Keratinocyte (primary cell): ENCODE measurements at regions not wholly inside any gene's neighbourhood (a gene's known extent, or its start where the extent isn't known, plus 50 kb on each side); places are given as distances from the start of the nearest gene placed in this dataset.

ENCODE experiments used
- DNase-seq: peaks from one replicate; pipeline ENCODE4 v3.0.0-alpha.2; 2011; ENCODE audit warnings: low read depth, missing footprints, low spot score
- FAIRE-seq: peaks from 2 replicates; lab custom pipeline; 2011; peaks lifted over from hg19 to GRCh38; lab: Jason Lieb, UNC
- H2AFZ ChIP-seq: 2 replicates; pipeline ENCODE4 v1.6.0; 2012; ENCODE audit warnings: low read length, control low read depth, inconsistent platforms; ENCODE audit not compliant: control insufficient read depth
- H3K27ac ChIP-seq: 2 replicates; pipeline ENCODE4 v1.5.1; 2011; ENCODE audit warnings: low read length; ENCODE audit not compliant: control insufficient read depth, insufficient read depth
- H3K27me3 ChIP-seq: 3 replicates; pipeline ENCODE4 v1.6.0; 2011; ENCODE audit warnings: low read length; ENCODE audit not compliant: control insufficient read depth, insufficient read depth; ENCODE audit errors: extremely low read depth
- H3K36me3 ChIP-seq, 2 experiments: 2 replicates in 1 of 2; 3 replicates in 1 of 2; pipeline ENCODE4 v1.5.1; 2011; ENCODE audit warnings: low read length in 2 of 2, mild to moderate bottlenecking in 1 of 2; ENCODE audit not compliant: control insufficient read depth in 2 of 2, insufficient read depth in 2 of 2; ENCODE audit errors: extremely low read depth in 1 of 2
- H3K4me1 ChIP-seq: 3 replicates; pipeline ENCODE4 v1.5.1; 2011; ENCODE audit warnings: low read length; ENCODE audit not compliant: control insufficient read depth, insufficient read depth; ENCODE audit errors: extremely low read depth
- H3K4me2 ChIP-seq: 3 replicates; pipeline ENCODE4 v1.6.0; 2011; ENCODE audit warnings: low read depth, low read length; ENCODE audit not compliant: control insufficient read depth, insufficient read depth; ENCODE audit errors: extremely low read depth
- H3K4me3 ChIP-seq, 3 experiments: fragments of 200-600 bp in 1 of 3; sonication (generic) in 1 of 3; 2 replicates in 2 of 3; 3 replicates in 1 of 3; pipeline ENCODE4 v1.5.1; 2011 to 2016; ENCODE audit warnings: low read length in 3 of 3, mild to moderate bottlenecking in 3 of 3, control low read depth in 2 of 3, inconsistent platforms in 1 of 3, low read depth in 1 of 3, mixed read lengths in 1 of 3, mixed run types in 1 of 3, moderate library complexity in 1 of 3; ENCODE audit not compliant: control insufficient read depth in 2 of 3, insufficient read depth in 2 of 3; ENCODE audit errors: extremely low read depth in 1 of 3
- H3K79me2 ChIP-seq: 2 replicates; pipeline ENCODE4 v1.6.0; 2012; ENCODE audit warnings: low read length; ENCODE audit not compliant: control insufficient read depth, insufficient read depth
- H3K9ac ChIP-seq: 3 replicates; pipeline ENCODE4 v1.6.0; 2011; ENCODE audit warnings: low read length; ENCODE audit not compliant: control insufficient read depth, insufficient read depth; ENCODE audit errors: extremely low read depth
- H3K9me1 ChIP-seq: 3 replicates; pipeline ENCODE4 v1.6.0; 2011; ENCODE audit warnings: low read length; ENCODE audit not compliant: control insufficient read depth, insufficient read depth; ENCODE audit errors: extremely low read depth
- H3K9me3 ChIP-seq: 2 replicates; pipeline ENCODE4 v1.5.1; 2012; ENCODE audit warnings: low read depth, low read length; ENCODE audit not compliant: control insufficient read depth
- H4K20me1 ChIP-seq: 3 replicates; pipeline ENCODE4 v1.6.0; 2011; ENCODE audit warnings: low read length; ENCODE audit not compliant: control insufficient read depth, insufficient read depth; ENCODE audit errors: extremely low read depth
- EZH2 ChIP-seq: IDR thresholded peaks from one replicate; pipeline ENCODE4 v1.6.1; 2012; ENCODE audit warnings: inconsistent platforms, mild to moderate bottlenecking, low read length, moderate library complexity
- dilution Hi-C: fragments of 300-500 bp; cut with MboI; formaldehyde crosslinking; loops from one replicate; pipeline ENCODE4 v1.7.0; 2020; ENCODE audit warnings: low sequenced_read_pairs; ENCODE audit not compliant: extremely low pct_ligation_motif_present
- TF ChIP-seq, protein P1 (sequence below), 3 experiments: IDR thresholded peaks in 1 of 3; conservative IDR thresholded peaks in 1 of 3; optimal IDR thresholded peaks in 1 of 3; 2 replicates in 2 of 3; 3 replicates in 1 of 3; pipeline versions ENCODE3 to v1.5.1; 2011; ENCODE audit warnings: low read length in 3 of 3, mild to moderate bottlenecking in 3 of 3, moderate library complexity in 2 of 3, control low read depth in 1 of 3, inconsistent platforms in 1 of 3; ENCODE audit not compliant: insufficient read depth in 2 of 3; ENCODE audit errors: extremely low read depth in 1 of 3

DNA sequence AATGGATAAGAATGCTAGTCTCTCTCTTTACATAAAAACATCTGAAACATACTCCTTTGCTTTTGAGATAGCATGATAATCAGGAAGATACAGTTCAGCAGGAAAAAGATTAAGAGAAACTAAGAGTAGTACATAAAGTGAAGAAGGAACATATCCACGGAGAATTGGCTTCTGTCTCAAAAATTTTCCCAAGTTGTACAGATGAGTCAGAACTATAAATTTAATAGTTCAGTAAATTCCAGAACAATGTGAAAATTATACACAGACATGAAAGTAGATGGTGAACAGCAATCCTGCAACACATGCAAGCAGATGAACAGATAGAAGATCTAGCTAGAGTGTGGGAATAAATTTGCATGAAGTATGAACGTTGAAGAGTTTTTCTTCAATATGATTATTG lies 691.4 kb upstream of the RIOK2 start:
- no peaks in the 10 kb centered on the region for H4K20me1 ChIP-seq
- H3K9ac ChIP-seq, result no peak overlapping the region
- H3K79me2 ChIP-seq, result no peaks in the 10 kb centered on the region
- H3K9me3 ChIP-seq, result no peaks in the 10 kb centered on the region
- H2AFZ ChIP-seq, result peak overlapping the region; percentile 62
- FAIRE-seq, result no peak
- H3K4me1 ChIP-seq, result no peaks in the 10 kb centered on the region
- no peak overlapping the region for H3K4me3 ChIP-seq
- H3K9me1 ChIP-seq, result no peaks in the 10 kb centered on the region
- dilution Hi-C loops, result no loop called here
- DNase-seq, result no peak
- H3K27me3 ChIP-seq, result no peaks in the 10 kb centered on the region
- H3K27ac ChIP-seq, result no peak overlapping the region
- TF ChIP-seq EZH2, result no peak
- TF ChIP-seq, protein P1, sequence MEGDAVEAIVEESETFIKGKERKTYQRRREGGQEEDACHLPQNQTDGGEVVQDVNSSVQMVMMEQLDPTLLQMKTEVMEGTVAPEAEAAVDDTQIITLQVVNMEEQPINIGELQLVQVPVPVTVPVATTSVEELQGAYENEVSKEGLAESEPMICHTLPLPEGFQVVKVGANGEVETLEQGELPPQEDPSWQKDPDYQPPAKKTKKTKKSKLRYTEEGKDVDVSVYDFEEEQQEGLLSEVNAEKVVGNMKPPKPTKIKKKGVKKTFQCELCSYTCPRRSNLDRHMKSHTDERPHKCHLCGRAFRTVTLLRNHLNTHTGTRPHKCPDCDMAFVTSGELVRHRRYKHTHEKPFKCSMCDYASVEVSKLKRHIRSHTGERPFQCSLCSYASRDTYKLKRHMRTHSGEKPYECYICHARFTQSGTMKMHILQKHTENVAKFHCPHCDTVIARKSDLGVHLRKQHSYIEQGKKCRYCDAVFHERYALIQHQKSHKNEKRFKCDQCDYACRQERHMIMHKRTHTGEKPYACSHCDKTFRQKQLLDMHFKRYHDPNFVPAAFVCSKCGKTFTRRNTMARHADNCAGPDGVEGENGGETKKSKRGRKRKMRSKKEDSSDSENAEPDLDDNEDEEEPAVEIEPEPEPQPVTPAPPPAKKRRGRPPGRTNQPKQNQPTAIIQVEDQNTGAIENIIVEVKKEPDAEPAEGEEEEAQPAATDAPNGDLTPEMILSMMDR (optimal IDR thresholded peaks at IDR 0.05 in 1 of 3, IDR thresholded peaks at IDR 0.05 in 1 of 3, conservative IDR thresholded peaks at IDR 0.05 in 1 of 3; ENCODE audit: extremely low read depth in 1 of 3, insufficient read depth in 2 of 3, low read length in 3 of 3), result no peak
- no peaks in the 10 kb centered on the region for H3K36me3 ChIP-seq
- H3K4me2 ChIP-seq, result no peak overlapping the region

DNA sequence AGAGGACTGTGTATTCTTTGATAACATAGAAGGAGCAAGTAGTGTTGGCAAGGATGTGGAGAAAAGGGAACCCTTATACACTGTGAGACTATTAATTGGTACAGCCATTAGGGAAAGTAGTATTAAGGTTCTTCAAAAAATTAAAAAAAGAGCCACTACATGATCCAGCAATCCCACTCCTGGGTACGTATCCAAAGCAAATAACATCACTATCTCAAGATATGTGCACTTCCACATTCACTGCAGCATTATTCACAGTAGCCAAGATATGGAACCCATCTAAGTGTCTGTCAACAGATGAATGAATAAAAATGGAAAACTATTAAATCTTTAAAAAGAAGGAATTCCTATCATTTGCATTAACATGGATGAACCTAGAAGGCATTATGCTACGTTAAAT lies 693.2 kb upstream of the RIOK2 start:
- H2AFZ ChIP-seq, result no peak overlapping the region
- no peak overlapping the region for H3K4me2 ChIP-seq
- no peaks in the 10 kb centered on the region for H3K36me3 ChIP-seq
- no peaks in the 10 kb centered on the region for H3K79me2 ChIP-seq
- no peaks in the 10 kb centered on the region for H3K9me1 ChIP-seq
- no peak for FAIRE-seq
- H3K27me3 ChIP-seq, result no peaks in the 10 kb centered on the region
- H3K4me1 ChIP-seq, result no peaks in the 10 kb centered on the region
- H3K4me3 ChIP-seq, result no peak overlapping the region
- no peaks in the 10 kb centered on the region for H3K9me3 ChIP-seq
- no peak overlapping the region for H3K27ac ChIP-seq
- no peak for TF ChIP-seq EZH2
- TF ChIP-seq, protein P1 (optimal IDR thresholded peaks at IDR 0.05 in 1 of 3, IDR thresholded peaks at IDR 0.05 in 1 of 3, conservative IDR thresholded peaks at IDR 0.05 in 1 of 3; ENCODE audit: extremely low read depth in 1 of 3, insufficient read depth in 2 of 3, low read length in 3 of 3), result no peak
- H4K20me1 ChIP-seq, result no peaks in the 10 kb centered on the region
- no peak for DNase-seq
- dilution Hi-C loops, result no loop called here
- no peak overlapping the region for H3K9ac ChIP-seq
